CD14-positive monocyte (primary cell): ENCODE measurements at regions not wholly inside any gene's neighbourhood (a gene's known extent, or its start where the extent isn't known, plus 50 kb on each side); places are given as distances from the start of the nearest gene placed in this dataset.

Experiments
- DNase-seq, 3 donors: peaks; one replicate each; pipeline ENCODE4 v3.0.0-alpha.2; 2011 to 2022
- H2AFZ ChIP-seq: 2 replicates; pipeline ENCODE4 v1.6.0; 2012; ENCODE audit warnings: mild to moderate bottlenecking, low read depth, low read length, inconsistent platforms; ENCODE audit not compliant: insufficient read depth, poor library complexity, severe bottlenecking
- H3K27ac ChIP-seq, 2 donors: 1 replicate in 1 of 2; 2 replicates in 1 of 2; pipeline ENCODE4 v1.5.1; 2012 to 2013; ENCODE audit warnings: low read length in 2 of 2, control low read depth in 1 of 2, inconsistent platforms in 1 of 2, low read depth in 1 of 2, mild to moderate bottlenecking in 1 of 2
- H3K27me3 ChIP-seq, 2 donors: one replicate each; pipeline versions ENCODE4 v1.6.0 to v1.6.1; 2011 to 2013; ENCODE audit warnings: low read length in 2 of 2; ENCODE audit not compliant: control insufficient read depth in 2 of 2, insufficient read depth in 2 of 2
- H3K36me3 ChIP-seq, 2 donors: replicated peaks in 1 of 2; 1 replicate in 1 of 2; 2 replicates in 1 of 2; pipeline versions ENCODE4 v1.5.1 to v1.6.1; 2012 to 2013; ENCODE audit warnings: low read length in 2 of 2, control low read depth in 1 of 2, inconsistent platforms in 1 of 2, mild to moderate bottlenecking in 1 of 2; ENCODE audit not compliant: insufficient read depth in 2 of 2, control insufficient read depth in 1 of 2
- H3K4me1 ChIP-seq, 2 donors: 1 replicate in 1 of 2; 2 replicates in 1 of 2; pipeline versions ENCODE4 v1.5.1 to v1.6.1; 2012 to 2013; ENCODE audit warnings: low read length in 2 of 2, control low read depth in 1 of 2, inconsistent platforms in 1 of 2, mild to moderate bottlenecking in 1 of 2, moderate library complexity in 1 of 2; ENCODE audit not compliant: insufficient read depth in 2 of 2, control insufficient read depth in 1 of 2
- H3K4me2 ChIP-seq: replicated peaks from 2 replicates; pipeline ENCODE3; 2012; ENCODE audit warnings: low read length, moderate library complexity, mild to moderate bottlenecking; ENCODE audit not compliant: poor library complexity, severe bottlenecking; ENCODE audit errors: extremely low read depth
- H3K4me3 ChIP-seq, 3 experiments: fragments of 200-600 bp in 1 of 3; sonication (generic) in 1 of 3; replicated peaks in 1 of 3; 1 replicate in 2 of 3; 2 replicates in 1 of 3; pipeline ENCODE4 v1.5.1; 2011 to 2013; ENCODE audit warnings: low read length in 3 of 3, mild to moderate bottlenecking in 3 of 3, control low read depth in 2 of 3, low read depth in 2 of 3, inconsistent platforms in 1 of 3, moderate library complexity in 1 of 3
- H3K79me2 ChIP-seq: 2 replicates; pipeline ENCODE4 v1.6.0; 2012; ENCODE audit warnings: mild to moderate bottlenecking, control low read depth, inconsistent platforms, low read length, moderate library complexity; ENCODE audit not compliant: insufficient read depth
- H3K9ac ChIP-seq: 2 replicates; pipeline ENCODE4 v1.6.0; 2017; ENCODE audit warnings: low read length, mild to moderate bottlenecking; ENCODE audit not compliant: insufficient read depth, poor library complexity, severe bottlenecking
- H3K9me3 ChIP-seq, 2 donors: replicated peaks in 1 of 2; 1 replicate in 1 of 2; 2 replicates in 1 of 2; pipeline versions ENCODE4 v1.5.1 to v1.6.1; 2012 to 2013; ENCODE audit warnings: low read length in 2 of 2, control low read depth in 1 of 2; ENCODE audit not compliant: control insufficient read depth in 1 of 2, insufficient read depth in 1 of 2
- H4K20me1 ChIP-seq: 2 replicates; pipeline ENCODE4 v1.6.0; 2012; ENCODE audit warnings: mild to moderate bottlenecking, low read length, control low read depth, moderate library complexity; ENCODE audit not compliant: insufficient read depth
- H3K27ac Mint-ChIP-seq, 7 donors: one replicate each; pipeline ENCODE4 v1.8.0; 2020; ENCODE audit warnings: mild to moderate bottlenecking in 7 of 7, mixed read lengths in 7 of 7, moderate library complexity in 6 of 7, inconsistent platforms in 2 of 7
- H3K27me3 Mint-ChIP-seq, 3 donors: one replicate each; pipeline ENCODE4 v1.8.0; 2021 to 2022; ENCODE audit warnings: low read depth in 3 of 3, mild to moderate bottlenecking in 3 of 3, mixed read lengths in 3 of 3, moderate library complexity in 3 of 3, inconsistent platforms in 1 of 3
- H3K36me3 Mint-ChIP-seq, 2 donors: one replicate each; pipeline ENCODE4 v1.8.0; 2020; ENCODE audit warnings: mixed read lengths in 2 of 2, inconsistent platforms in 1 of 2, mild to moderate bottlenecking in 1 of 2
- H3K4me1 Mint-ChIP-seq: one replicate; pipeline ENCODE4 v1.8.0; 2020; ENCODE audit warnings: mild to moderate bottlenecking, mixed read lengths
- H3K4me3 Mint-ChIP-seq, 2 donors: one replicate each; pipeline ENCODE4 v1.8.0; 2020; ENCODE audit warnings: mild to moderate bottlenecking in 2 of 2, mixed read lengths in 2 of 2, moderate library complexity in 1 of 2
- H3K9me3 Mint-ChIP-seq, 7 donors: one replicate each; pipeline ENCODE4 v1.8.0; 2020 to 2022; ENCODE audit warnings: mixed read lengths in 7 of 7, mild to moderate bottlenecking in 6 of 7, moderate library complexity in 6 of 7, inconsistent platforms in 2 of 7
- CTCF ChIP-seq: fragments of 200-600 bp; IDR thresholded peaks from one replicate; pipeline ENCODE4 v1.8.0; 2022; ENCODE audit warnings: antibody characterized with exemption, mild to moderate bottlenecking
- WGBS: methylation state at CpG from one replicate; pipeline ENCODE4 v1.1.5; 2013; ENCODE audit warnings: missing lambda C conversion rate; ENCODE audit not compliant: insufficient coverage; 5-methylcytosine and 5-hydroxymethylcytosine counted together
- intact Hi-C, 2 donors: fragments of 100-400 bp; cut with micrococcal nuclease; formaldehyde crosslinking; loops; one replicate each; pipeline versions ENCODE4 v1.15.0 to v1.15.1; 2023

DNA sequence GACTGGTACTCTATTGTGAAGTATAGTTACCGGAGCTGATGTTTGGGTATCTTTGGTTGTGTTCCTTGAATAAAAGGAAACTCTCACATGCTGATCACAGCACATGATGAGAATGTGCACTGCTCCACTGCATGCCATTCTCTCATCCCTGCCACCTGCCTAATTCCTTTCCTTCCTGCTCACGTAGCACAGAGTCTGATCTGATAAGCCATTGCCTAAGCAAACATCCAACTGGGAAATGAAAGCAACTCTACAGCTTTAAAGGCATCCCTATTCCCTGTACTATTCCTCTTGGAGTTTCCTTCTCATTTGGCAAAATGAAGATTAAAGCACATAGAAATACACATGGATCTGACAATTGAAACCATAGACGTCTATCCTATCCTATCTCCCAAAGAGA lies 359.8 kb downstream of the C3orf38 start:
- H3K9me3 ChIP-seq: peaks cover 3 to 15% of the 10 kb centered on the region in 2 donors

DNA sequence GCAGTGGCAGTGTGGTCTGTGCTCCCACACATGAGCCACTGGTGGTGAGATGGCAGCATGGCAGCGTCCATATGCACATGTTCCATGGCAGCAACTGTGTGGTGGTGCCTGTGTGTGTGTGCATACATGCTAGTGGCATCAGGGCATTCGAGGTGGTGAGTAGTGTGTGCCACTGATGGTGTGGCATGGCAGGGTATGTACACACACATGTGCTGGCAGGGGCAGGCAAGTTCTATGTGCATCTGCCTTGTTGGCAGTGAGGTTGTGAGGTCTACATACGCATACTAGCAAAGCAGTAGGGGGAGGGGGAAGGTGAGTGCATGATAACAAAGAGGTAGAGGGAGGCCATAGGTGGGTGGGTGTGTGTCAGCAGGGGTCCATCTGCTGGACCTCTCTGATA lies 378.7 kb downstream of the C3orf38 start:
- no peak overlapping the region for H3K4me2 ChIP-seq
- H3K9me3 ChIP-seq: peaks cover 9 to 14% of the 10 kb centered on the region in 2 donors
- intact Hi-C loops: no loop called here
- Mint-ChIP-seq H3K36me3 (no peaks in the 10 kb centered on the region), H3K9me3 (peaks cover 0 to 13% (median 7%) of the 10 kb centered on the region in 7 donors), H3K4me1 (no peaks in the 10 kb centered on the region), H3K4me3 (no peak overlapping the region), H3K27ac (no peak overlapping the region), H3K27me3 (no peaks in the 10 kb centered on the region)
- WGBS: 84% methylated on average over 3 of the region's 3 CpGs
- DNase-seq: no peak
- no peak overlapping the region for H2AFZ ChIP-seq
- no peaks in the 10 kb centered on the region for H3K36me3 ChIP-seq
- TF ChIP-seq CTCF: no peak
- H3K27me3 ChIP-seq: no peaks in the 10 kb centered on the region
- no peaks in the 10 kb centered on the region for H4K20me1 ChIP-seq
- no peak overlapping the region for H3K9ac ChIP-seq
- no peak overlapping the region for H3K4me3 ChIP-seq
- H3K4me1 ChIP-seq: no peaks in the 10 kb centered on the region
- H3K27ac ChIP-seq: no peak overlapping the region
- H3K79me2 ChIP-seq: no peaks in the 10 kb centered on the region

More for the DNA sequence above, 359.8 kb downstream of the C3orf38 start:
- no peaks in the 10 kb centered on the region for H3K4me1 ChIP-seq
- no peaks in the 10 kb centered on the region for H3K27me3 Mint-ChIP-seq
- no peak overlapping the region for H3K27ac Mint-ChIP-seq
- DNase-seq: no peak
- no peaks in the 10 kb centered on the region for H3K36me3 ChIP-seq
- H3K27ac ChIP-seq: no peak overlapping the region
- no peaks in the 10 kb centered on the region for H3K4me1 Mint-ChIP-seq
- no peaks in the 10 kb centered on the region for H3K27me3 ChIP-seq
- H3K36me3 Mint-ChIP-seq: no peaks in the 10 kb centered on the region
- no peaks in the 10 kb centered on the region for H4K20me1 ChIP-seq
- peaks cover 4 to 28% (median 10%) of the 10 kb centered on the region in 7 donors for H3K9me3 Mint-ChIP-seq
- intact Hi-C loops: no loop called here
- H3K79me2 ChIP-seq: no peaks in the 10 kb centered on the region
- H3K4me3 Mint-ChIP-seq: no peak overlapping the region
- TF ChIP-seq CTCF: no peak
- no peak overlapping the region for H3K4me2 ChIP-seq
- no peak overlapping the region for H3K9ac ChIP-seq
- H3K4me3 ChIP-seq: no peak overlapping the region
- no peak overlapping the region for H2AFZ ChIP-seq
- 86% methylated on average over 1 of the region's 3 CpGs for WGBS
